GM23338 (cell line): ENCODE measurements at regions not wholly inside any gene's neighbourhood (a gene's known extent, or its start where the extent isn't known, plus 50 kb on each side); places are given as distances from the start of the nearest gene placed in this dataset.

ENCODE experiments used
- ATAC-seq: fragments of 200-7000 bp; cut with Tn5 transposase; 3 replicates; pipeline ENCODE4 v1.9.1; 2020
- DNase-seq: peaks from one replicate; pipeline ENCODE4 v3.0.0-alpha.2; 2015; ENCODE audit warnings: low spot score
- H2AFZ ChIP-seq: fragments of 200-600 bp; sonication (generic); 2 replicates; pipeline ENCODE4 v1.8.0; 2016; ENCODE audit warnings: antibody characterized with exemption, mild to moderate bottlenecking, moderate library complexity
- H3F3A ChIP-seq: fragments of 200-600 bp; sonication (generic); replicated peaks from 2 replicates; pipeline ENCODE4 v1.8.0; 2017; ENCODE audit warnings: antibody characterized with exemption, mixed run types, low read depth
- H3K27ac ChIP-seq: fragments of 200-600 bp; sonication (generic); 2 replicates; pipeline ENCODE4 v1.6.1; 2016; ENCODE audit warnings: low read depth
- H3K27me3 ChIP-seq: fragments of 200-600 bp; sonication (generic); 2 replicates; pipeline ENCODE4 v1.8.0; 2016; ENCODE audit warnings: mild to moderate bottlenecking, mixed run types, moderate library complexity; ENCODE audit not compliant: insufficient read depth
- H3K36me3 ChIP-seq: fragments of 200-600 bp; sonication (generic); 2 replicates; pipeline ENCODE4 v1.8.0; 2016; ENCODE audit warnings: mild to moderate bottlenecking; ENCODE audit not compliant: insufficient read depth
- H3K4me1 ChIP-seq: fragments of 200-600 bp; sonication (generic); 2 replicates; pipeline ENCODE4 v1.8.0; 2016; ENCODE audit warnings: mild to moderate bottlenecking, moderate library complexity; ENCODE audit not compliant: insufficient read depth
- H3K4me2 ChIP-seq: fragments of 200-600 bp; sonication (generic); 2 replicates; pipeline ENCODE4 v1.7.1; 2017; ENCODE audit warnings: mixed run types
- H3K4me3 ChIP-seq: fragments of 200-600 bp; sonication (generic); 2 replicates; pipeline ENCODE4 v1.6.1; 2016; ENCODE audit warnings: mixed run types
- H3K79me2 ChIP-seq: fragments of 200-600 bp; sonication (generic); replicated peaks from 2 replicates; pipeline ENCODE4 v1.8.0; 2017; ENCODE audit warnings: mild to moderate bottlenecking; ENCODE audit not compliant: insufficient read depth
- H3K9me2 ChIP-seq: fragments of 200-600 bp; sonication (generic); 2 replicates; pipeline ENCODE4 v1.8.0; 2017; ENCODE audit not compliant: insufficient read depth
- H4K20me1 ChIP-seq: fragments of 200-600 bp; sonication (generic); replicated peaks from 2 replicates; pipeline ENCODE4 v1.8.0; 2017; ENCODE audit warnings: mild to moderate bottlenecking; ENCODE audit not compliant: insufficient read depth
- H3K27ac Mint-ChIP-seq: 2 replicates; pipeline ENCODE4 v1.8.0; 2020; ENCODE audit warnings: inconsistent platforms, mild to moderate bottlenecking, moderate library complexity, mixed read lengths
- H3K27me3 Mint-ChIP-seq: 3 replicates; pipeline ENCODE4 v1.8.0; 2022; ENCODE audit warnings: low read depth, mild to moderate bottlenecking, moderate library complexity, mixed read lengths, inconsistent platforms; ENCODE audit not compliant: insufficient read depth, poor library complexity
- H3K36me3 Mint-ChIP-seq: 3 replicates; pipeline ENCODE4 v1.8.0; 2021; ENCODE audit warnings: low read depth, mild to moderate bottlenecking, inconsistent platforms, moderate library complexity, mixed read lengths
- H3K4me1 Mint-ChIP-seq: 3 replicates; pipeline ENCODE4 v1.8.0; 2020; ENCODE audit warnings: mild to moderate bottlenecking, inconsistent platforms, mixed read lengths
- H3K4me3 Mint-ChIP-seq: 3 replicates; pipeline ENCODE4 v1.8.0; 2021; ENCODE audit warnings: moderate library complexity, mild to moderate bottlenecking, inconsistent platforms, mixed read lengths
- H3K9me3 Mint-ChIP-seq: 3 replicates; pipeline ENCODE4 v1.8.0; 2020; ENCODE audit warnings: moderate library complexity, mild to moderate bottlenecking, inconsistent platforms, mixed read lengths
- CREB1 ChIP-seq: fragments of 250-450 bp; sonication (Bioruptor Pico); IDR thresholded peaks from 2 replicates; pipeline ENCODE4 v1.5.0; 2020; ENCODE audit warnings: low read depth, mild to moderate bottlenecking, moderate library complexity
- CTCF ChIP-seq, 2 experiments: fragments of 200-600 bp in 1 of 2; sonication (generic) in 1 of 2; conservative IDR thresholded peaks; 2 replicates each; pipeline versions ENCODE4 v1.5.1 to v1.6.1; 2016 to 2017; ENCODE audit warnings: antibody characterized with exemption in 2 of 2, low read depth in 2 of 2, mild to moderate bottlenecking in 2 of 2, moderate library complexity in 1 of 2
- ETS1 ChIP-seq: IDR thresholded peaks from 2 replicates; pipeline ENCODE4 v1.6.1; 2016; ENCODE audit warnings: antibody characterized with exemption
- EZH2 ChIP-seq: fragments of 200-600 bp; sonication (generic); IDR thresholded peaks from one replicate; pipeline ENCODE4 v1.8.0; 2017; ENCODE audit warnings: antibody characterized with exemption, mild to moderate bottlenecking, low read depth; ENCODE audit not compliant: unreplicated experiment
- EZH2phosphoT487 ChIP-seq: fragments of 200-600 bp; sonication (generic); IDR thresholded peaks from one replicate; pipeline ENCODE4 v1.8.1; 2018; ENCODE audit warnings: antibody characterized with exemption; ENCODE audit not compliant: unreplicated experiment
- JUNB ChIP-seq: IDR thresholded peaks from one replicate; pipeline ENCODE4 v1.6.1; 2016; ENCODE audit warnings: antibody characterized with exemption; ENCODE audit not compliant: unreplicated experiment
- POLR2AphosphoS5 ChIP-seq: IDR thresholded peaks from 2 replicates; pipeline ENCODE4 v1.6.1; 2016; ENCODE audit warnings: antibody characterized with exemption, low read depth
- REST ChIP-seq: IDR thresholded peaks from one replicate; pipeline ENCODE4 v1.6.1; 2018; ENCODE audit warnings: antibody characterized with exemption; ENCODE audit not compliant: unreplicated experiment
- ZNF114 ChIP-seq: fragments of 250-450 bp; sonication (Bioruptor Pico); IDR thresholded peaks from 2 replicates; pipeline ENCODE4 v1.5.0; 2020; ENCODE audit warnings: mild to moderate bottlenecking, moderate library complexity
- ZNF331 ChIP-seq: fragments of 250-450 bp; sonication (Bioruptor Pico); IDR thresholded peaks from 2 replicates; pipeline ENCODE4 v1.5.0; 2020; ENCODE audit warnings: low read depth, mild to moderate bottlenecking, moderate library complexity

- no peak for ATAC-seq
- H3K79me2 ChIP-seq, result no peaks in the 10 kb centered on the region
- no peaks in the 10 kb centered on the region for H3K36me3 Mint-ChIP-seq
- H3K9me2 ChIP-seq, result no peaks in the 10 kb centered on the region
- H3K27ac ChIP-seq, result no peak overlapping the region
- no peaks in the 10 kb centered on the region for H3K27me3 Mint-ChIP-seq
- H3K9me3 Mint-ChIP-seq, result no peaks in the 10 kb centered on the region; the same call in 1 of the 3 replicates
- H3K27ac Mint-ChIP-seq, result no peak overlapping the region
- H4K20me1 ChIP-seq, result no peaks in the 10 kb centered on the region
- H3K27me3 ChIP-seq, result no peaks in the 10 kb centered on the region
- no peaks in the 10 kb centered on the region for H3F3A ChIP-seq
- no peak overlapping the region for H3K4me3 Mint-ChIP-seq
- DNase-seq, result no peak
- no peak for TF ChIP-seq CTCF (conservative IDR thresholded peaks at IDR 0.05; ENCODE audit: low read depth in 2 of 2)
- TF ChIP-seq CREB1 (CRISPR knock-in tag), result no peak
- TF ChIP-seq JUNB, result no peak
- TF ChIP-seq ZNF331 (CRISPR knock-in tag), result no peak
- TF ChIP-seq EZH2phosphoT487, result no peak
- TF ChIP-seq EZH2, result no peak
- no peak for TF ChIP-seq REST
- H3K4me1 ChIP-seq, result peaks cover 14% of the 10 kb centered on the region; the same call in 1 of the 2 replicates
- H3K4me1 Mint-ChIP-seq, result peaks cover 22% of the 10 kb centered on the region
- H3K36me3 ChIP-seq, result no peaks in the 10 kb centered on the region
- H3K4me2 ChIP-seq, result no peak overlapping the region
- H2AFZ ChIP-seq, result no peak overlapping the region
- H3K4me3 ChIP-seq, result no peak overlapping the region
Measured at GRCh38 chr20:48333707-48334106, 494.1 kb downstream of the PREX1 start.

- no peak for ATAC-seq
- TF ChIP-seq CTCF (conservative IDR thresholded peaks at IDR 0.05; ENCODE audit: low read depth in 2 of 2), result no peak
- TF ChIP-seq REST, result no peak
- TF ChIP-seq ETS1, result no peak
- no peak for TF ChIP-seq POLR2AphosphoS5
- no peak for TF ChIP-seq ZNF114 (CRISPR knock-in tag)
- TF ChIP-seq EZH2, result no peak
- no peak for TF ChIP-seq CREB1 (CRISPR knock-in tag)
- no peak for TF ChIP-seq JUNB
- TF ChIP-seq EZH2phosphoT487, result no peak
Measured at GRCh38 chr20:48332555-48332954, 495.2 kb downstream of the PREX1 start.

More at GRCh38 chr20:48332555-48332954, 495.2 kb downstream of the PREX1 start:
- Mint-ChIP-seq H3K36me3 (no peaks in the 10 kb centered on the region), H3K27me3 (peaks cover 2% of the 10 kb centered on the region), H3K9me3 (no peaks in the 10 kb centered on the region; the same call in 1 of the 3 replicates), H3K4me3 (no peak overlapping the region), H3K4me1 (peaks cover 22% of the 10 kb centered on the region), H3K27ac (peak overlapping the region; percentile 12; the same call in 1 of the 2 replicates)
- H3K4me2 ChIP-seq, result no peak overlapping the region
- H2AFZ ChIP-seq, result no peak overlapping the region
- H3F3A ChIP-seq, result no peaks in the 10 kb centered on the region
- H3K9me2 ChIP-seq, result no peaks in the 10 kb centered on the region
- no peaks in the 10 kb centered on the region for H3K79me2 ChIP-seq
- H3K27ac ChIP-seq, result no peak overlapping the region
- H3K4me1 ChIP-seq, result peaks cover 14% of the 10 kb centered on the region; the same call in 1 of the 2 replicates
- no peaks in the 10 kb centered on the region for H4K20me1 ChIP-seq
- no peaks in the 10 kb centered on the region for H3K27me3 ChIP-seq
- no peak overlapping the region for H3K4me3 ChIP-seq
- no peaks in the 10 kb centered on the region for H3K36me3 ChIP-seq
- DNase-seq, result no peak
